WI38 (cell line): ENCODE measurements at regions not wholly inside any gene's neighbourhood (a gene's known extent, or its start where the extent isn't known, plus 50 kb on each side); places are given as distances from the start of the nearest gene placed in this dataset.

ENCODE experiments used
- H3K4me3 ChIP-seq: 2 replicates; pipeline ENCODE4 v1.5.1; 2011; ENCODE audit warnings: low read depth, mild to moderate bottlenecking, control low read depth, low read length
- CTCF ChIP-seq: IDR thresholded peaks from 2 replicates; pipeline ENCODE4 v1.5.1; 2012; ENCODE audit warnings: low read depth, mild to moderate bottlenecking, control low read depth, low read length

GRCh38 chr22:49204599-49205482 lies 622.8 kb downstream of the BRD1 start:
- no peak for TF ChIP-seq CTCF
- no peak overlapping the region for H3K4me3 ChIP-seq

DNA sequence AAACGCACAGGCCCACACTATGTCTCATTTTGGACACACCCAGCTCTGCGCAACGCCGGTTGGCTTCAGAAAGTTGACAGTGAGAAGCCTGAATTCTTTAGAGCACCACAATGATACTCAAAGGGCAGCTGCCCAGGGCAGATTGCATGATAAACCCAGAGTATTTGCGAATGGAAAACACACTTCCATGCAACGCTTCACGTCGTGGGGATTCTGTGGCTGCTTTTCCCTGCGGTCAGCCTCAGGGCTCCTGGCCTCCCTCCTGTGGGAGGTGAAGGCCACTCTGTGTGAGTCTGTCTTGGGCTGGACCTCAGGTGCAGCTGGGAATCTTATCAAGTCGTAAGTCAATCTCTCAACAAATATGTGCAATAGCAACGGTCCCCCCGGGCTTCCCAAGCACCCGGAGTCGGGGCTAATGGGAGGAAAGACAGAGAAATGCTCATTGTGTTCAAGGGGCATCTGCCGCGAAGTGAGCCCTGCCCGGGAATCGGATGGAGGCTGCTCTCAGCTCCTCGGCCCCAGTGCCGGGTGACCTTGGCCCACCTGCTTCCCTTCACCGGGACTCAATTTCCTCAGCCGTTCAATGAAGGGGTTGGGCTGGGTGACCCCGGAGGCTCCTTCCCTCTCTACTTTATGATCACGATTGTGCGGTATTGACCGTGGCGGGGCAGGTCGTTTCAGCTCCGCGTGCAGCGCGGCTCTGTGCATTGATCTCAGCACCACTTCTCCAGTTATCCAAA lies 623.6 kb downstream of the BRD1 start:
- TF ChIP-seq CTCF = no peak
- no peak overlapping the region for H3K4me3 ChIP-seq

DNA sequence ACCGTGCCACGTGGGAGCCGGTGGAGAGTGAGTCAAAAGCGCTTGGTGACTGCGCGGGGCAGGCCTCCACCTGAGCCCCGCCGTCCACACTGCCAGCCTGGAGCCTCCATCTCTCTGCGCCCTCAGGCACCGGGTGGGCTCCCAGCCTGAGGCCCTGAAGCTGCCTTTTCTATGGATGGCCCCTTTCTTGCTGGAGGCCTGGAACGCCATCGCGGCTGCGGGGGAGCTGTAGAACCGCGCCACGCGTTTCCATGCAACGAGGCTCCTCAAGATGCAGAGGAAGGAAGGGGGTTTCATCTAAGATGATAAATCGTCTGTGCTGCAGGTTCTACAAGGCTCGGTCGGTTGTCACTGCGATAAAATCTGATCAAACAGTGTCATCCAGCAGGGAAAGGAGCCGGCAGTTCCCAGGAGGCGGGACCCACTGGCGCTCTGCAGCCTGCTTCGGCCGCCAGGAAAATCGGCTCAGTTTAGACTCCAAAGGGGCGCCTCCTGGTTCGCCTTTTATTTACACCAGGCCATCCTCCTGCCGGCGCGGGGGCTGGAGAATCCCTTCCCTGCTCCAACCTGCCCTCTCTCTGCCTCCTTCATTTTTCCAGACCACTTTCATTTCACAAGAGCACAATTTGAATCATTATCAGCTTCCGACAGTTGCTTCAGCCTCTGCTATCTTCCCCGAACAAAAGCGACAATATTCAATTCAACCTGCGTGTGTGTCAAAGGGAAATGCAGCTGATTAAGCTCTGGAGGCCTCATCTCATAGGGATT lies 624.4 kb downstream of the BRD1 start:
- TF ChIP-seq CTCF = no peak
- H3K4me3 ChIP-seq = no peak overlapping the region

- no peak overlapping the region for H3K4me3 ChIP-seq
- no peak for TF ChIP-seq CTCF
Measured at GRCh38 chr22:49202226-49202625, 625.4 kb downstream of the BRD1 start.

DNA sequence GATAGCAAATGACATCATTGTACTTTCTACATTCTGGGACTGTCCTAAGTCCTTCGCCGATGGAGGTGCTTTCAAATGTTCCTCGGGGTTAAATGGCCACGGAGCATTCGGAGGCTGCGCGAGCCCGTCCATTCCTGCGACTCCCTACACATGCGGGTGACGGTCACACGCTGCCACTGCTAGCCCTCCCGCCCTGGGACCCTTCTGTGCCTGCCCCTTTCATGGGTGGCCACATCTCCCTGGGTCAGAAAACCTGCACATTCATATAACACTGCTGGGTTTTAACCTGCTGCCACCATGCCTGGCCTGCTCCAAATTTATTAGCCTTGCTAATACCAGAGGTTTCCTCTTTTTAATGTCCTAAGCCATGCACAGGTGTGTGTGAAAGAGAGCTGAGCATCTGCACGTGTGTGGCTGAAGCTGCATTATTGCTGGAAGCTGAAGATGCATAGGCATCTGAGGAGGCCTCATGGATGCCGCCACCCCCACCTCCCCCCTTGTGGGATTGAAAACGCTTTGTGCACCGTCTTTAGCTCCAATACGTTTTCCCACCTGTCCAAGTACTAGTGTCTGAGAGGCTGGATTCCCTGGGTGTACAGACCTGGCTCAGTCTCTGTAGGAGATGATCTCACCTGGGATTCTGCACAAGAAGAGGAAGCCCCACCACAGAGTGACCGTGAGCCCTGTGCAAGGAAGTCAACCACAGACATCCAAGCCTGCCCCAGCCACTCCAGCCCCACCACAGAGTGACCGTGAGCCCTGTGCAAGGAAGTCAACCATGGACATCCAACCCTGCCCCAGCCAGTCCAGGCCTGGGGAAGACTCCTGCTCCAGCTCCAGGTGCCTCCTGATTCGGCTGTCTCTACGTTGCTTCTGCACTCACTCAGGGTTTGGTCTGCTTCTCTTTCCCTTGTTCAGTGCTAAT lies 626.4 kb downstream of the BRD1 start:
- no peak for TF ChIP-seq CTCF
- no peak overlapping the region for H3K4me3 ChIP-seq

GRCh38 chr22:49199224-49199623 lies 628.4 kb downstream of the BRD1 start:
- no peak overlapping the region for H3K4me3 ChIP-seq
- no peak for TF ChIP-seq CTCF
